Vagina (tissue), 2 donors: ENCODE measurements at regions not wholly inside any gene's neighbourhood (a gene's known extent, or its start where the extent isn't known, plus 50 kb on each side); places are given as distances from the start of the nearest gene placed in this dataset.

Experiments
- CTCF ChIP-seq, 3 experiments: fragments of 450-650 bp in 2 of 3; fragments of 200-600 bp in 1 of 3; sonication (generic) in 1 of 3; IDR thresholded peaks; one replicate each; pipeline ENCODE4 v1.5.1; 2017 to 2019; ENCODE audit warnings: antibody characterized with exemption in 3 of 3, mild to moderate bottlenecking in 2 of 3, moderate library complexity in 2 of 3
- POLR2AphosphoS5 ChIP-seq, 2 donors: sonication (generic); formaldehyde crosslinking; IDR thresholded peaks; one replicate each; pipeline ENCODE4 v1.9.0; 2017; ENCODE audit warnings: antibody characterized with exemption in 2 of 2, mild to moderate bottlenecking in 2 of 2, low read depth in 1 of 2; ENCODE audit not compliant: insufficient read depth in 1 of 2

GRCh38 chr14:47739541-47739940, 64.1 kb upstream of the MDGA2 start:
- TF ChIP-seq CTCF (IDR thresholded peaks at IDR 0.05), result no peak
- TF ChIP-seq POLR2AphosphoS5 (IDR thresholded peaks at IDR 0.05; ENCODE audit: insufficient read depth in 1 of 2, low read depth in 1 of 2), result no peak
